ENCODE measurements at regions not wholly inside any gene's neighbourhood (a gene's known extent, or its start where the extent isn't known, plus 50 kb on each side); places are given as distances from the start of the nearest gene placed in this dataset.
"Not testable (repeated sequence)": the region's sequence is repeated elsewhere in the genome, so short reads cannot be mapped to it uniquely, and the experiment has no call there.

- Mint-ChIP-seq H3K27ac (no peak overlapping the region), H3K4me1 (ENCODE audit: low read depth) (no peaks in the 10 kb centered on the region), H3K36me3 (ENCODE audit: low read depth) (no peaks in the 10 kb centered on the region), H3K9me3 (ENCODE audit: insufficient read depth) (peaks cover 8% of the 10 kb centered on the region), H3K4me3 (no peak overlapping the region), H3K27me3 (ENCODE audit: low read depth) (no peaks in the 10 kb centered on the region)
- POLR2A ChIA-PET: no interaction called here
- CTCF ChIA-PET: no interaction called here
- DNase-seq (no peak), ATAC-seq (no peak)
Measured at GRCh38 chr7:34341326-34341725, 316.7 kb upstream of the NPSR1 start.

DNA sequence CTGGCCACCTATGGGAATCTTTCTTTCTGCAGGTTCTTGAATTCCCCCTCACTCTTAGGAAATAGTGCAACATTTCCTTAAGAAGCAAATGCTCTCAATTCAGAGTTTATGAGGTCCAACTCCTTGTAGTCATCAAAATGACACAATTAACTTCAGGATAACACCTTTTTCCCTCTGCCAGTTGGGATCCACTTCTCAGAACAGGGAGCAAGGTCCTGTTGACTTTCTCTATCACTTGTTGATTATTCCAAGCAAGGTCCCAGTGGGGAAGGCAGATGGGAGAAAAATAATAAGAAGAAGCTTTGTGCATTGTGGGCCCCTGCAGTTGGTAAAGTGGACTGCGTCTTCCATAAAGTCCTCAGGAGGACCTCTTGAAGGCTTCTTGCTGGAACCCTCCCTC, 315.6 kb upstream of the NPSR1 start:
- Mint-ChIP-seq H3K27ac (no peak overlapping the region), H3K27me3 (ENCODE audit: low read depth) (no peaks in the 10 kb centered on the region), H3K4me1 (ENCODE audit: low read depth) (no peaks in the 10 kb centered on the region), H3K9me3 (ENCODE audit: insufficient read depth) (peaks cover 5% of the 10 kb centered on the region), H3K36me3 (ENCODE audit: low read depth) (no peaks in the 10 kb centered on the region), H3K4me3 (no peak overlapping the region)
- ATAC-seq (no peak), DNase-seq (no peak)
- CTCF ChIA-PET: no interaction called here
- POLR2A ChIA-PET: no interaction called here

- ATAC-seq: no peak
- no peak overlapping the region for H3K27ac Mint-ChIP-seq
- H3K4me1 Mint-ChIP-seq (ENCODE audit: low read depth): no peaks in the 10 kb centered on the region
- no peak overlapping the region for H3K4me3 Mint-ChIP-seq
- no peaks in the 10 kb centered on the region for H3K27me3 Mint-ChIP-seq (ENCODE audit: low read depth)
- no peak for DNase-seq
- H3K9me3 Mint-ChIP-seq (ENCODE audit: insufficient read depth): no peaks in the 10 kb centered on the region
- POLR2A ChIA-PET: no interaction called here
- no peaks in the 10 kb centered on the region for H3K36me3 Mint-ChIP-seq (ENCODE audit: low read depth)
- CTCF ChIA-PET: no interaction called here
Measured at GRCh38 chr7:34343667-34344066, 314.4 kb upstream of the NPSR1 start.

DNA sequence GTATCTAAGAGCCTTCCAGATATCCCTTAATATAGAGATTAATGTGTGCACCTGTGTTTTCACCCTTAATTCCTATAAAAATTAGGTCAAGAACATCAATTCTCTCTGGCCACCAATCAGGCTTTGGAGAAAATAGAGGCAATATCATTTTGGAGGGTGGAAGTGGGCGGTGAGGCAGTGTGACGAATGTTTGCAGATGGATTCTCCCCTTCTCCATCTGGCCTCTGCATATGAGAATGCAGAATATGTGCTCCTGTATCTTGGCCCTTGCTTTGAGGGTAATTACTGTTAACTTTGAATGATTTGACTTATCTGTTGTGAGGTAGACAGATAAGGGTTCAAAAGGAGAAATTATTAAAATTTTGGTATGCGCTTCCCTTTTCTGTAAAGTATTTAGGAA, 304.0 kb upstream of the NPSR1 start:
- Mint-ChIP-seq H3K27me3 (ENCODE audit: low read depth) (no peaks in the 10 kb centered on the region), H3K9me3 (ENCODE audit: insufficient read depth) (no peaks in the 10 kb centered on the region), H3K27ac (no peak overlapping the region), H3K36me3 (ENCODE audit: low read depth) (no peaks in the 10 kb centered on the region), H3K4me3 (no peak overlapping the region), H3K4me1 (ENCODE audit: low read depth) (no peaks in the 10 kb centered on the region)
- ChIA-PET CTCF (no interaction called here), POLR2A (no interaction called here)
- ATAC-seq: no peak
- no peak for DNase-seq

- H3K27ac Mint-ChIP-seq: no peak overlapping the region
- ATAC-seq (no peak), DNase-seq (no peak)
- ChIA-PET POLR2A (no interaction called here), CTCF (no interaction called here)
- H3K27me3 Mint-ChIP-seq (ENCODE audit: low read depth): no peaks in the 10 kb centered on the region
- H3K36me3 Mint-ChIP-seq (ENCODE audit: low read depth): no peaks in the 10 kb centered on the region
- no peaks in the 10 kb centered on the region for H3K4me1 Mint-ChIP-seq (ENCODE audit: low read depth)
- H3K9me3 Mint-ChIP-seq (ENCODE audit: insufficient read depth): no peaks in the 10 kb centered on the region
- no peak overlapping the region for H3K4me3 Mint-ChIP-seq
Measured at GRCh38 chr7:34354899-34355298, 303.1 kb upstream of the NPSR1 start.

- H3K4me3 Mint-ChIP-seq: no peak overlapping the region
- ATAC-seq (no peak), DNase-seq (no peak)
- no peaks in the 10 kb centered on the region for H3K9me3 Mint-ChIP-seq (ENCODE audit: insufficient read depth)
- ChIA-PET CTCF (no interaction called here), POLR2A (no interaction called here)
- H3K4me1 Mint-ChIP-seq (ENCODE audit: low read depth): no peaks in the 10 kb centered on the region
- H3K36me3 Mint-ChIP-seq (ENCODE audit: low read depth): no peaks in the 10 kb centered on the region
- H3K27ac Mint-ChIP-seq: no peak overlapping the region
- H3K27me3 Mint-ChIP-seq (ENCODE audit: low read depth): no peaks in the 10 kb centered on the region
Measured at GRCh38 chr7:34357068-34357467, 300.9 kb upstream of the NPSR1 start.

- H3K4me1 Mint-ChIP-seq (ENCODE audit: low read depth): no peaks in the 10 kb centered on the region
- no peaks in the 10 kb centered on the region for H3K36me3 Mint-ChIP-seq (ENCODE audit: low read depth)
- DNase-seq: no peak
- no peak overlapping the region for H3K4me3 Mint-ChIP-seq
- H3K27ac Mint-ChIP-seq: no peak overlapping the region
- no peaks in the 10 kb centered on the region for H3K9me3 Mint-ChIP-seq (ENCODE audit: insufficient read depth)
- ChIA-PET POLR2A (no interaction called here), CTCF (no interaction called here)
- H3K27me3 Mint-ChIP-seq (ENCODE audit: low read depth): no peaks in the 10 kb centered on the region
- ATAC-seq: no peak
Measured at GRCh38 chr7:34357946-34358345, 300.1 kb upstream of the NPSR1 start.

DNA sequence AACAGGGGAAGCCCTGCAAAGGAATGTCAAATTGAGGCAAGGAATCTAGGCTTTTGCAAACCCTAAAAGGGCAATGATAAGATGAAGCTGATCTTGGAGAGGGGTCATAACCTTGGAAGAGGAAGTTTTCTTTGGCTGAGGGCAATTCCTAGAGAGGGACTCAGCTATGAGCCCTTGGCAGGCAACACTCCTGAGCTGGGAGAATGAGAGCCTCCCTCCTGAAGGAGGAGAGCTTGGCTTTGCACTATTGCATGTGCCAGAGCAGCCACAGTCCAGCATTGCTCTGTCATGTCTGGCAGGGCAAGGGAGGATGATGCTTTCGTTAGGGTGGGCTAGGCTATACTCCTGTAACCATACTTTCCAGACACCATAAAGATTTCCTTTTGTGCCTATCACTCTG, 299.4 kb upstream of the NPSR1 start:
- CTCF ChIA-PET; H3K27me3 Mint-ChIP-seq (ENCODE audit: low read depth); H3K4me1 Mint-ChIP-seq (ENCODE audit: low read depth); DNase-seq; H3K9me3 Mint-ChIP-seq (ENCODE audit: insufficient read depth); H3K4me3 Mint-ChIP-seq; H3K36me3 Mint-ChIP-seq (ENCODE audit: low read depth); ATAC-seq; H3K27ac Mint-ChIP-seq; POLR2A ChIA-PET: not testable (repeated sequence)

- ChIA-PET POLR2A (no interaction called here), CTCF (no interaction called here)
- Mint-ChIP-seq H3K36me3 (ENCODE audit: low read depth) (no peaks in the 10 kb centered on the region), H3K9me3 (ENCODE audit: insufficient read depth) (no peaks in the 10 kb centered on the region), H3K27me3 (ENCODE audit: low read depth) (no peaks in the 10 kb centered on the region), H3K4me1 (ENCODE audit: low read depth) (no peaks in the 10 kb centered on the region), H3K4me3 (no peak overlapping the region), H3K27ac (no peak overlapping the region)
- no peak for DNase-seq
- no peak for ATAC-seq
Measured at GRCh38 chr7:34361663-34362250, 296.3 kb upstream of the NPSR1 start.

GRCh38 chr7:34362621-34363020, 295.4 kb upstream of the NPSR1 start:
- H3K4me3 Mint-ChIP-seq: no peak overlapping the region
- CTCF ChIA-PET: no interaction called here
- no peaks in the 10 kb centered on the region for H3K9me3 Mint-ChIP-seq (ENCODE audit: insufficient read depth)
- DNase-seq (no peak), ATAC-seq (no peak)
- POLR2A ChIA-PET: no interaction called here
- H3K27me3 Mint-ChIP-seq (ENCODE audit: low read depth): no peaks in the 10 kb centered on the region
- H3K36me3 Mint-ChIP-seq (ENCODE audit: low read depth): no peaks in the 10 kb centered on the region
- no peak overlapping the region for H3K27ac Mint-ChIP-seq
- no peaks in the 10 kb centered on the region for H3K4me1 Mint-ChIP-seq (ENCODE audit: low read depth)

- H3K4me3 Mint-ChIP-seq: no peak overlapping the region
- H3K9me3 Mint-ChIP-seq (ENCODE audit: insufficient read depth): no peaks in the 10 kb centered on the region
- ChIA-PET POLR2A (no interaction called here), CTCF (no interaction called here)
- no peak overlapping the region for H3K27ac Mint-ChIP-seq
- ATAC-seq (no peak), DNase-seq (no peak)
- H3K27me3 Mint-ChIP-seq (ENCODE audit: low read depth): no peaks in the 10 kb centered on the region
- H3K4me1 Mint-ChIP-seq (ENCODE audit: low read depth): no peaks in the 10 kb centered on the region
- no peaks in the 10 kb centered on the region for H3K36me3 Mint-ChIP-seq (ENCODE audit: low read depth)
Measured at GRCh38 chr7:34364130-34364529, 293.9 kb upstream of the NPSR1 start.

DNA sequence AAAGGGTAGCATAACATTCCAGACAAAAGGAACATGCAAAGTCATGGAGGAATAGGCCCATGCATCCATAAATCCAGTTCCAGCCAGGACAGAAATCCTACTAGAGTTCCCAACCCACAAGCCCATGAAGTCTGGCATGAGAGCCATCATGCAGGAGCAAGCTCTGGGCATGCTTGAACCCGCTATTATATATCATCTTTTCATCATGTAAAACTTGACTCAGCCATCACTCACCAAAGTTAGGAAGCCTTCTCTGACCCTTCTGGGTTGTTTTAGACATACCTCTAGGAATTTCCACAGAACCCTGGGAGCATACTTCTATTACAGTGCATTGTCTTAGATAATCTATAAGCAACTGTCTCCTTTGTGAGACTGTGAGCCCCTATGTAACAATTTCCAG, 293.0 kb upstream of the NPSR1 start:
- no peak overlapping the region for H3K27ac Mint-ChIP-seq
- H3K36me3 Mint-ChIP-seq (ENCODE audit: low read depth): no peaks in the 10 kb centered on the region
- H3K9me3 Mint-ChIP-seq (ENCODE audit: insufficient read depth): no peaks in the 10 kb centered on the region
- no peaks in the 10 kb centered on the region for H3K4me1 Mint-ChIP-seq (ENCODE audit: low read depth)
- CTCF ChIA-PET: no interaction called here
- H3K4me3 Mint-ChIP-seq: no peak overlapping the region
- no peaks in the 10 kb centered on the region for H3K27me3 Mint-ChIP-seq (ENCODE audit: low read depth)
- POLR2A ChIA-PET: no interaction called here
- DNase-seq: no peak
- no peak for ATAC-seq

GRCh38 chr7:34365611-34366010, 292.4 kb upstream of the NPSR1 start:
- DNase-seq (no peak), ATAC-seq (no peak)
- ChIA-PET CTCF (no interaction called here), POLR2A (no interaction called here)
- Mint-ChIP-seq H3K27ac (no peak overlapping the region), H3K36me3 (ENCODE audit: low read depth) (no peaks in the 10 kb centered on the region), H3K9me3 (ENCODE audit: insufficient read depth) (no peaks in the 10 kb centered on the region), H3K4me1 (ENCODE audit: low read depth) (no peaks in the 10 kb centered on the region), H3K27me3 (ENCODE audit: low read depth) (no peaks in the 10 kb centered on the region), H3K4me3 (no peak overlapping the region)
